ENCODE measurements at regions not wholly inside any gene's neighbourhood (a gene's known extent, or its start where the extent isn't known, plus 50 kb on each side); places are given as distances from the start of the nearest gene placed in this dataset.

DNA sequence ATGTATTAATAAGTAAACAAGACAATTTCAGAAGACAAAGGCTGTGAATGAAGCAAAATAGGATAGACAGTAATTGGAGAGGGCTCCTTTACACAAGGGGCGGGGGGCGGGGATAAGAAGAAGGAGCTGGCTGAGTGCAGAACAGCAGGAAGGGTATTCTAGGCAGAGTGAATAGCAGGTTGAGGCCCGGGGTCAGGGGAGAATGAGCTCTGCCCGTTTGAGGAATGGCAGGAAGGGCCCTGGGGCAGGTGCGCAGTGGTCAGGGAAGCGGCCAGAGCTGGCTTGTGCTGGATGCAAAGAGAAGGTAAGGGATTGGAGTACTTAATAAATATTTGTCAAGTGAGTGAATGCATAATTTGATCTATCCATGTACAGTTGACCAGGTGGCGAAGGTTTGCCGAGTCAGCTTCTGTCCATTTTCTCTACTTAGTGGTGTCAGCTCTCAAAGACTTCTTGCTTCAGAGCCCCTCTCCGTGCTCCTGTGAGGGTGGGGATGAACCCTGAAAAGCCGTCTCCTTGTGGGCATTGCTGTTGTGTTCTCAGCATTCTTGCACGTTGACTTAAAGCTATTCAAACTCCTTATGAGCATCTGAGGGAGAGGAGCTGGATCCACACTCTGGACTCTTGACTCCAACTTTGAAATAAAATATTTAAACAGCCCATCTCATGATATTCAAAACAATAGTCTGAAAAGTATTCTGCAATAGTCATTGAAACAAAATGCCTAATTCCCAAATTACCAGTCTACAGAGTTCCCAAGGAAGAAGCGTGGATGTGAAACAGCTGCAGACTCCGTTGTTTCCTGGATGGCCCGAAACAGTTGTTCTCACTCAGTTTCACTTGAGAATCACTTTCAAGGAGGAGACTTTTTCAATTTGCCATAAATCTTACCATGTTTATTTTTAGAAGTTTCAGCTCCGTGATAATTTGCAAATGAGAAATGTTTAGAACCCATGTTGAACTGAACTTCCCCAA is 105.1 kb downstream of the EDN3 start:
- H3K4me3 ChIP-seq (ENCODE audit: low read depth, low read length): no peak overlapping the region
- in situ Hi-C loops (cut with HindIII; ENCODE audit: low sequenced_read_pairs): no loop called here
- no peak for DNase-seq (ENCODE audit: low read depth)
- TF ChIP-seq, protein P1, sequence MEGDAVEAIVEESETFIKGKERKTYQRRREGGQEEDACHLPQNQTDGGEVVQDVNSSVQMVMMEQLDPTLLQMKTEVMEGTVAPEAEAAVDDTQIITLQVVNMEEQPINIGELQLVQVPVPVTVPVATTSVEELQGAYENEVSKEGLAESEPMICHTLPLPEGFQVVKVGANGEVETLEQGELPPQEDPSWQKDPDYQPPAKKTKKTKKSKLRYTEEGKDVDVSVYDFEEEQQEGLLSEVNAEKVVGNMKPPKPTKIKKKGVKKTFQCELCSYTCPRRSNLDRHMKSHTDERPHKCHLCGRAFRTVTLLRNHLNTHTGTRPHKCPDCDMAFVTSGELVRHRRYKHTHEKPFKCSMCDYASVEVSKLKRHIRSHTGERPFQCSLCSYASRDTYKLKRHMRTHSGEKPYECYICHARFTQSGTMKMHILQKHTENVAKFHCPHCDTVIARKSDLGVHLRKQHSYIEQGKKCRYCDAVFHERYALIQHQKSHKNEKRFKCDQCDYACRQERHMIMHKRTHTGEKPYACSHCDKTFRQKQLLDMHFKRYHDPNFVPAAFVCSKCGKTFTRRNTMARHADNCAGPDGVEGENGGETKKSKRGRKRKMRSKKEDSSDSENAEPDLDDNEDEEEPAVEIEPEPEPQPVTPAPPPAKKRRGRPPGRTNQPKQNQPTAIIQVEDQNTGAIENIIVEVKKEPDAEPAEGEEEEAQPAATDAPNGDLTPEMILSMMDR (IDR thresholded peaks at IDR 0.05; ENCODE audit: low read depth, low read length, missing control alignments): no peak

DNA sequence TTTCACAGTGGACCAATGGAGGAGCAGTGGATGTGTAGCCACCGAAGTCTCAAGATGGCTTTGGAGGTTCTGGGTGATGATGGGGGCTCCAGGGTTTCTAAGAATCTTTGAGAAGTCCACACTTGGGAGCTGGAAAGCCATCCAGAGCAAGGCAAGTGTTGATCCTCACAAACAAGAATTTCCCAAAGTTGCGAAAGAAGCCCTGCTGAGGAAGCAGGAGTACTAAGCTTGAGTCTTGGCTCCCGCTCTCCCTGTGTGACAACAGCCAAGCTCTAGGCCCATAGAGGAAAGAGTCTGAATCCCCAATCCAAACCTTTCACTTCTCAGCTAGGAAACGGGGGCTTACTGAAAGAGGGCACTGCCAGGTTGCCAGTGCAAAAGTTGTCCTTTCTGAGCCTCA is 106.0 kb downstream of the EDN3 start:
- no peak overlapping the region for H3K4me3 ChIP-seq (ENCODE audit: low read depth, low read length)
- in situ Hi-C loops (cut with HindIII; ENCODE audit: low sequenced_read_pairs): no loop called here
- TF ChIP-seq, protein P1 (IDR thresholded peaks at IDR 0.05; ENCODE audit: low read depth, low read length, missing control alignments): no peak
- DNase-seq (ENCODE audit: low read depth): no peak

DNA sequence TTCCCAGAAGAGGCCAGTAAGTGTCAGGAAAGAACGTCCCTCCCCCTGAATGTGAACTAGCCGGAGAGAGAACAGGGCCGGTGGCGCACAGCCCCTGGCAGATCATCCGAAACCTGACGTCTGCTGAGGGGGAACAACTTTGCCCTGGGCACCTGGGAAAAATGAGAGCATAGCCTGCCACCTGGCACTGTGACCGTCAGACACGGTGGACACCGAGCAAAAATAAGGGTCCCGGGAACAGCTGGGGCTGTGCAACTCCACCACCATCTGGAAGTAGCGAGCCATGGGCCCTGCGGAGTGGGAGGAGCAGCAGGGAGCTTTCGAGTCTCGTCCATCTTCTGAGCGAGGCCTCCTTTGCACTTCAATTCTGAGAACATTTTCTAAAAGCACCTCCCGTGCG is 110.8 kb downstream of the EDN3 start:
- in situ Hi-C loops (cut with HindIII; ENCODE audit: low sequenced_read_pairs): loop anchor here (5.0 kb wide), 1 partner anchor 96 kb away; no protein-coding TSS in a partner anchor
- DNase-seq (ENCODE audit: low read depth): no peak

DNA sequence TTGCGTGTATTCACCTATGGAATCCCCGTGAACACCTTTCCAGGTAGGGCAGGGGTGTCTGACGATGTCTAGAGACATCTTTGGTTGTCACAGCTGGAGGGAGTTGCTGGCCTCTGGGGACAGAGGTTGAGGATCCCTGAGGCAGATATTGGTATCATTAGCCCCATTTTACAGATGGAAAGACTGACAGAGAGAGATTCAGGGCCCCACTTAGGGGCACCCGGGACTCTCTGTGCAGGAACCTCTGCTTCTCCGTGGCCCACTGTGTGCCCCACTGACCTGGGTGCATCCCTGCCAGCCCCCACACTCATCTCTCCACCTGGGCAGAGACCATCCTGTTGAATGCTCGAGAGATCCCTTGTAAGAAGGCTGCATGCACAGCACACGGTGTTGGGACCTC is 111.2 kb downstream of the EDN3 start:
- TF ChIP-seq, protein P1 (IDR thresholded peaks at IDR 0.05; ENCODE audit: low read depth, low read length, missing control alignments): no peak
- H3K4me3 ChIP-seq (ENCODE audit: low read depth, low read length): no peak overlapping the region
- DNase-seq (ENCODE audit: low read depth): no peak
- in situ Hi-C loops (cut with HindIII; ENCODE audit: low sequenced_read_pairs): loop anchor here (5.0 kb wide), 1 partner anchor 96 kb away; no protein-coding TSS in a partner anchor

More for the DNA sequence above, 110.8 kb downstream of the EDN3 start:
- TF ChIP-seq, protein P1 (IDR thresholded peaks at IDR 0.05; ENCODE audit: low read depth, low read length, missing control alignments): no peak
- no peak overlapping the region for H3K4me3 ChIP-seq (ENCODE audit: low read depth, low read length)

DNA sequence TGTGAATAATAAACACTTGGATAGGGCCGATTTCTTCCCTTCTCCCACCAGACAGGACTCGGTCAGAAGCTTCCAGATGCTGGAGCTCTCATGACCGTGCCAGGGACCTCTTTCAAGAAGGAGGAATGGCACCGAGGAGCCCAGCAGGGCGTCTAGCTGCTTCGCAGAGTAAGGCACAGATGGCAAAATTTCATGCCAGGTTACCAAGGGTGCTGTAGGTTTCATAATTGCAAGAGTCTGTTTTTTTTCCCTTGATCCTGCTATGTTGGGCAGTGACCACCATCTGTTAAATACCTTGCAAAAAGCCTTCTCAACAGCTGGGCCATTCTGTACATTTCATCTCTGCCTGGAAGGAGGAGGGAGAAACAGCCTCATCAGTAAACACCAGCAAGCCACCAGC is 111.8 kb downstream of the EDN3 start:
- no peak for DNase-seq (ENCODE audit: low read depth)
- H3K4me3 ChIP-seq (ENCODE audit: low read depth, low read length): no peak overlapping the region
- TF ChIP-seq, protein P1 (IDR thresholded peaks at IDR 0.05; ENCODE audit: low read depth, low read length, missing control alignments): no peak
- in situ Hi-C loops (cut with HindIII; ENCODE audit: low sequenced_read_pairs): loop anchor here (5.0 kb wide), 1 partner anchor 95 kb away; no protein-coding TSS in a partner anchor

DNA sequence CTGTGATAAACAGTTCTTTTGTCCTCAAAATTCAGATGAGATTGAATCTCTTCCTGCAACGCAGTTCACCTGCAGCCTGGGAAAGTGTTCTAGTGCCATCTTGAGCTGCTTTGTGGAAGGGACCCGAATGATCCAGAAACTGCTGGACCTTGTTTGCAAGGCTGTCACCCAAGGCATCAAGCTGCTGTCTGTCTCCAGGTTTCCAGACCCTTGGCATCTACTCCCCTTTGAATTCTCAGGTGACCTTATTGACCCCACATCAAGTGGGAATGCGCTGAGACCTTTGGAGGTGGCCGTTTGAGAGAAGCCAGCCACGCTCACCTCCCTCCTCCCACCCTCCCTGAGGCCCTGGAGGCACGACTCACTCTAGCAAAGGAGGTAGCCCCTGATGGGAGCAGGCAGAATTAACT is 112.5 kb downstream of the EDN3 start:
- DNase-seq (ENCODE audit: low read depth): no peak
- in situ Hi-C loops (cut with HindIII; ENCODE audit: low sequenced_read_pairs): loop anchor here (5.0 kb wide), 1 partner anchor 94 kb away; no protein-coding TSS in a partner anchor
- TF ChIP-seq, protein P1 (IDR thresholded peaks at IDR 0.05; ENCODE audit: low read depth, low read length, missing control alignments): no peak

More for the DNA sequence above, 112.5 kb downstream of the EDN3 start:
- H3K4me3 ChIP-seq (ENCODE audit: low read depth, low read length): no peak overlapping the region
